Jurkat, Clone E6-1 (cell line): ENCODE measurements at regions not wholly inside any gene's neighbourhood (a gene's known extent, or its start where the extent isn't known, plus 50 kb on each side); places are given as distances from the start of the nearest gene placed in this dataset.
A peak's percentile ranks its signal among the peaks of the same experiment; 100 is the strongest.

Source experiments
- DNase-seq: peaks from one replicate; pipeline ENCODE4 v3.0.0-alpha.2; 2011; ENCODE audit warnings: low read depth, low spot score
- H3K4me3 ChIP-seq: 2 replicates; pipeline ENCODE4 v1.5.1; 2011; ENCODE audit warnings: mild to moderate bottlenecking, low read length, control low read depth, moderate library complexity

DNA sequence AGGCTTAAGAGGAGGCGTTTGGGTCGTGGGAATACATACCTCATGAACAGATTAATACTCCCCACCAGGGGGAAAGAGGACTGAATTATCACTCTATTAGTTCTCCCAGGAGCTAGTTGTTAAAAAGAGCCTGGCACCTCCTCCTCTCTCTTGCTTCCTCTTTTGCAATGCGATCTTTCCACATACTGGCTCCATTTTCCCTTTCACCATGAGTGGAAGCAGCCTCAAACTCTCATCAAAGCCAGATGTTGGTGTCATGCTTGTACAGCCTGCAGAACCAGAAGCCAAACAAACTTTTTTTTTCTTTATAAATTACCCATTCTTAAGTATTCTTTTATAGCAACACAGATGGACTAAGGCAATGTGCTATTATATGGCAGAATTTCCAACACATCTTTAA is 258.5 kb downstream of the FAM76B start:
- H3K4me3 ChIP-seq = no peak overlapping the region
- DNase-seq = no peak

GRCh38 chr11:95524314-95525036 is 265.1 kb downstream of the FAM76B start:
- no peak overlapping the region for H3K4me3 ChIP-seq
- DNase-seq = no peak

DNA sequence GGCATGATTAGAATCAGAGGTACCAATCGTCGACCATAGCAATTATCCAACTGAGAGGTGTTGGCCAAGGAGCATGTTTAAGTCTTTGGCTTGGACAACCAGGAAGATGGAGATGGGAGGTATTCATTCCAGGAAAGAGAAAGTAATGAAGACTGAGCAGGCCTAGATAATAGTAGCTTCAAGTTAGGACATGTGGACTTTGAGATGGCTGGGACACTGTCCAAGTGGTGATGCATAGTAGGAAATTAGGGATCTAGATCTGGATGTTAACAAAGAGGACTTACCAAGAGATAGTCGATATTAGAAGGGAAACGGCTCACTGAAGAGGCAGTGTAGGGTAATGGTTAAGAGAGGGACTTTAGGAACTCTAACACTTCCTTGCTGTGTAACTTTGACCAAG is 266.7 kb downstream of the FAM76B start:
- H3K4me3 ChIP-seq = no peak overlapping the region
- DNase-seq = no peak

- DNase-seq = no peak
- H3K4me3 ChIP-seq = no peak overlapping the region
Observed at GRCh38 chr11:95521862-95522261, 267.7 kb downstream of the FAM76B start.

- no peak for DNase-seq
- H3K4me3 ChIP-seq = no peak overlapping the region
Observed at GRCh38 chr11:95521133-95521542, 268.4 kb downstream of the FAM76B start.

- no peak overlapping the region for H3K4me3 ChIP-seq
- DNase-seq = no peak
Observed at GRCh38 chr11:95520369-95521132, 269.0 kb downstream of the FAM76B start.

DNA sequence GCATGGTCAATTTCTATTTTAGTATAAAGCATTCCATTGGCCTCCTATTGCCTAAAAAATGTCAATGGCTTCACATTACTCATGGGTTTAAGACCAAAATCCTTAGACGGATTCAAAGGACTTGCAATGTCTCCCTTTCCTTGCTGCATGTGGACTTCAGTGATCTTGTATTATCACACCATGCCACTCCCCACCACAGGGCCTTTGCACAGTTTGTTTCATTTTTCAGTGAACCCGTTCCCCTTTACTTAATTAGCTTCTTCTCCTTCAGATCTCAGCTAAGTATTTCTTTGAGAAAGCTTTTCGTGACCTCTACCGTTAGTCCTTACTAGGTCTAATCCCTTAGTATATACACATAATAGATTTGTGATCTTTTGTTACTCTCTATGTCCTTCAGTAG is 269.7 kb downstream of the FAM76B start:
- DNase-seq = no peak
- no peak overlapping the region for H3K4me3 ChIP-seq

GRCh38 chr11:95517453-95517852 is 272.1 kb downstream of the FAM76B start:
- H3K4me3 ChIP-seq = no peak overlapping the region
- DNase-seq = no peak

GRCh38 chr11:95516786-95517185 is 272.8 kb downstream of the FAM76B start:
- H3K4me3 ChIP-seq = no peak overlapping the region
- no peak for DNase-seq

- DNase-seq = no peak
- no peak overlapping the region for H3K4me3 ChIP-seq
Observed at GRCh38 chr11:95516175-95516574, 273.4 kb downstream of the FAM76B start.

DNA sequence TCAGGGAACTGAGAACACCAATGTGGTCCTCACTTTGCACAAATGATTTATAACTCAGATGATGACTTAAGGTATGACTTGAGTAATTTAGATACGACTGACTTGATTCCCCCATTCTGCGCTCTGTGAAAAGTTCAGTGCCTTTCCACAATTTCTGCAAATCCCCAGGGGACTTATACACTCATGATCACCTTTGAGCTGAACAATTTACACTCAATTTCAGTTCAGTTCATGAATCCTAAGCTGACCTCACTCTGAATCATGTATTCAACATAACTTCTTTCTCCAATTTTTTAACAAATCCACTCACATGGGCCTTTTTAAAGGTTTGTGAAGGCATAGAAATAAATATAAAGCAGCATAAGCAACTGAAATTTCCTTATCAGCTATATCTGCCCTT is 274.2 kb downstream of the FAM76B start:
- DNase-seq = no peak
- no peak overlapping the region for H3K4me3 ChIP-seq

- no peak for DNase-seq
Observed at GRCh38 chr11:95514416-95515110, 275.0 kb downstream of the FAM76B start.

DNA sequence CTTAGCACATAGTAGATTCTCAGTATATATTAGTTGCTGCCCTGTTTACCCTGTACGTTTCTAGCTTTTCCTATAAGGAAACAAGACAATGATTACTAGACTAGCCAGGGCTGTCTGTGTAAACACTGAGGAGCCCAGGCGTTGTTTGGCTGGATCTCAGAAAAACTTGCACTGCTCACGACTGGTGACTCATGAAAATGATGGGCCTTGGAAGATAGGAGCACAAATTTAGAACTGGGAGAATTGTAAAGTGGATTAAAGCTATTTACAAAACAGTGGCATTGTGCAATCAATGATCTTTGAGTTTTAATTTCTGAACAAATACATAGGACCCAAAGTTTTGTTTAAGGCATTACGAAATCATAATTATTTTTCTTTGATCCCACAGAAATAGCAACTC is 276.9 kb downstream of the FAM76B start:
- DNase-seq = no peak
- H3K4me3 ChIP-seq = no peak overlapping the region

More at GRCh38 chr11:95514416-95515110, 275.0 kb downstream of the FAM76B start:
- no peak overlapping the region for H3K4me3 ChIP-seq

- H3K4me3 ChIP-seq = no peak overlapping the region
- DNase-seq = no peak
Observed at GRCh38 chr11:95512177-95512576, 277.4 kb downstream of the FAM76B start.

- no peak overlapping the region for H3K4me3 ChIP-seq
- DNase-seq = no peak
Observed at GRCh38 chr11:95508219-95508890, 277.4 kb upstream of the SESN3 start.

- DNase-seq = peak; percentile 12
Observed at GRCh38 chr11:95507794-95508193, 276.8 kb upstream of the SESN3 start.

GRCh38 chr11:95506777-95507176 is 275.8 kb upstream of the SESN3 start:
- no peak for DNase-seq

More at GRCh38 chr11:95507794-95508193, 276.8 kb upstream of the SESN3 start:
- H3K4me3 ChIP-seq = no peak overlapping the region

DNA sequence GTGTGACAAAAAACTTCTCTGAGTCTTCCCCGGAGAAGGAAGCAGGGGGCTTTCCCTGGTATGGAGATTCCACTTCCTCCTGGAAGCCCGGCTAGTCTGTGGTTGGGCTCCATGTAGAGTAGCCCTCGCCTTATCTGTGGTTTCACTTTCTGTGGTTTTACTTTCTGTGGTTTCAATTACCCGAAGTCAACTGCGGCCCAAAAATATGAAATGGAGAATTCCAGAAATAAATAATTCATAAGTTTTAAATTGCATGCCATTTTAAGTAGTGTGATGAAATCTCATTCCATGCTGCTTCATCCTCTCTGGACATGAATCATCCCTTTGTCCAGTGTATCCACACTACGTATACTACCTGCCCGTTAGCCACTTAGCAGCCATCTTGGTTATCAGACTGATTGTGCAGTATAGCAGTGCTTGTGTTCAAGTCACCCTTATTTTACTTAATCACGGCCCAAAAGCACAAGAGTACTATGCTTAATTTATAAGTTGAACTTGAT is 275.0 kb upstream of the SESN3 start:
- no peak overlapping the region for H3K4me3 ChIP-seq
- no peak for DNase-seq

More at GRCh38 chr11:95506777-95507176, 275.8 kb upstream of the SESN3 start:
- no peak overlapping the region for H3K4me3 ChIP-seq

GRCh38 chr11:95503047-95503446 is 272.0 kb upstream of the SESN3 start:
- no peak overlapping the region for H3K4me3 ChIP-seq
- DNase-seq = no peak
